PC-3 (cell line): ENCODE measurements at regions not wholly inside any gene's neighbourhood (a gene's known extent, or its start where the extent isn't known, plus 50 kb on each side); places are given as distances from the start of the nearest gene placed in this dataset.
"Not testable (repeated sequence)": the region's sequence is repeated elsewhere in the genome, so short reads cannot be mapped to it uniquely, and the experiment has no call there.

Experiments
- CTCF ChIP-seq: fragments of 300-600 bp; sonication (generic); conservative IDR thresholded peaks from 2 replicates; pipeline ENCODE4 v1.5.1; 2017; ENCODE audit warnings: antibody characterized with exemption, low read depth, mild to moderate bottlenecking, low read length
- EZH2 ChIP-seq: fragments of 300-600 bp; sonication (generic); IDR thresholded peaks from one replicate; pipeline ENCODE4 v1.6.1; 2017; ENCODE audit warnings: antibody characterized with exemption, mild to moderate bottlenecking, low read length; ENCODE audit not compliant: unreplicated experiment
- EZH2phosphoT487 ChIP-seq: fragments of 300-600 bp; sonication (generic); IDR thresholded peaks from 2 replicates; pipeline ENCODE4 v1.6.1; 2018; ENCODE audit warnings: mild to moderate bottlenecking, antibody characterized with exemption, low read length, borderline replicate concordance

- not testable (repeated sequence) for TF ChIP-seq CTCF, EZH2, EZH2phosphoT487
Observed at GRCh38 chr3:8315526-8315925, 186.1 kb upstream of the LMCD1 start.
